HG03108 (cell line): ENCODE measurements at regions not wholly inside any gene's neighbourhood (a gene's known extent, or its start where the extent isn't known, plus 50 kb on each side); places are given as distances from the start of the nearest gene placed in this dataset.

Experiments used
- ATAC-seq: cut with Tn5 transposase; IDR thresholded peaks from one replicate; pipeline ENCODE4 v1.9.1; 2021; ENCODE audit warnings: moderate library complexity; ENCODE audit not compliant: unreplicated experiment

GRCh38 chr3:190790185-190790584 lies 72.3 kb downstream of the GMNC start:
- no peak for ATAC-seq

GRCh38 chr3:190786898-190787297 lies 75.6 kb downstream of the GMNC start:
- ATAC-seq, result no peak

GRCh38 chr3:190785047-190785446 lies 77.4 kb downstream of the GMNC start:
- no peak for ATAC-seq

GRCh38 chr3:190780524-190780923 lies 82.0 kb downstream of the GMNC start:
- no peak for ATAC-seq

- no peak for ATAC-seq
Observed at GRCh38 chr3:190774633-190775032, 87.9 kb downstream of the GMNC start.

GRCh38 chr3:190773948-190774347 lies 88.5 kb downstream of the GMNC start:
- no peak for ATAC-seq

- ATAC-seq, result no peak
Observed at GRCh38 chr3:190772831-190773230, 89.7 kb downstream of the GMNC start.

GRCh38 chr3:190768891-190769290 lies 93.6 kb downstream of the GMNC start:
- ATAC-seq, result no peak

GRCh38 chr3:190767851-190768250 lies 94.6 kb downstream of the GMNC start:
- no peak for ATAC-seq

GRCh38 chr3:190764231-190765134 lies 98.0 kb downstream of the GMNC start:
- no peak for ATAC-seq

- no peak for ATAC-seq
Observed at GRCh38 chr3:190762801-190763200, 99.7 kb downstream of the GMNC start.

GRCh38 chr3:190747571-190747970 lies 114.9 kb downstream of the GMNC start:
- ATAC-seq, result no peak

GRCh38 chr3:190746986-190747385 lies 115.5 kb downstream of the GMNC start:
- ATAC-seq, result no peak

GRCh38 chr3:190746531-190746930 lies 116.0 kb downstream of the GMNC start:
- ATAC-seq, result no peak

GRCh38 chr3:190741788-190742187 lies 120.7 kb downstream of the GMNC start:
- ATAC-seq, result no peak

GRCh38 chr3:190739641-190740185 lies 122.8 kb downstream of the GMNC start:
- ATAC-seq, result no peak

GRCh38 chr3:190738636-190739155 lies 123.8 kb downstream of the GMNC start:
- ATAC-seq, result no peak

- ATAC-seq, result no peak
Observed at GRCh38 chr3:190737446-190737845, 125.0 kb downstream of the GMNC start.

- ATAC-seq, result no peak
Observed at GRCh38 chr3:190734490-190734889, 128.0 kb downstream of the GMNC start.

GRCh38 chr3:190733591-190734146 lies 128.8 kb downstream of the GMNC start:
- no peak for ATAC-seq

GRCh38 chr3:190731596-190731995 lies 130.9 kb downstream of the GMNC start:
- no peak for ATAC-seq
